ENCODE measurements at regions not wholly inside any gene's neighbourhood (a gene's known extent, or its start where the extent isn't known, plus 50 kb on each side); places are given as distances from the start of the nearest gene placed in this dataset.

DNA sequence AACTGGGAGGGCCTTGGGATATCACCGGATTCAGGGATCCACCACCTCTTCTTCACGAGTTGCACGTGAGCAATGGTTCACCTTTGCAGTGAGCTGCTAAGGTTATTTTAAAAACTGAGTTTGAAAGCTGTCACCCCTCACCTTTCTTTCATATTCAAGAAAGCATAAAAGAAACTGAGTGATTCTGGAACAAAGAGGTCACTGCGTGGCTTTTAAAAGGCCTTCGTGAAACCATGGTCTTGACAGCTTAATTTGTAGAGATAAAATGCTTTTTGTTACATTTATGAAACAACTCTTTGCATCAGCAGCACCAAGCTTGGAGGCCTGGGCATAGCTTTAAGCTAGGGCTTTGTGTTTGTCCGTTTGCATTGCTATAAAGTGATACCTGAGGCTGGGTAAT, 101.4 kb upstream of the NECTIN1 start:
- Histone ChIP-seq H3K36me3 (replicated peaks in 1 of 2; ENCODE audit: control insufficient read depth in 1 of 2, insufficient read depth in 2 of 2, low read length in 2 of 2) (no peaks in the 10 kb centered on the region), H2AFZ (ENCODE audit: low read length) (no peak overlapping the region), H3K4me3 (replicated peaks in 1 of 3; ENCODE audit: insufficient read depth in 1 of 3, low read depth in 2 of 3, low read length in 3 of 3) (no peak overlapping the region), H3K79me2 (ENCODE audit: insufficient read depth, low read length) (no peaks in the 10 kb centered on the region), H3K27ac (ENCODE audit: extremely low read length, insufficient read depth, low read length) (no peak overlapping the region), H4K20me1 (ENCODE audit: insufficient read depth, low read length) (no peaks in the 10 kb centered on the region), H3K4me2 (ENCODE audit: low read depth, low read length) (no peak overlapping the region), H3K4me1 (ENCODE audit: insufficient read depth, low read length) (peaks cover 6% of the 10 kb centered on the region; the same call in 1 of the 2 replicates), H3K9ac (ENCODE audit: insufficient read depth, low read depth, low read length) (no peak overlapping the region), H3K27me3 (ENCODE audit: control insufficient read depth in 1 of 2, insufficient read depth in 2 of 2, low read length in 2 of 2) (peaks cover 0 to 15% of the 10 kb centered on the region in 2 experiments; a peak in 3 of 5 replicates), H3K9me3 (ENCODE audit: low read length) (no peaks in the 10 kb centered on the region)
- DNase-seq (ENCODE audit: low spot score) (no peak), ATAC-seq (no peak), FAIRE-seq (no peak)
- BruUV-seq (replicated peaks) = no TSS peak
- TF ChIP-seq, protein P1, sequence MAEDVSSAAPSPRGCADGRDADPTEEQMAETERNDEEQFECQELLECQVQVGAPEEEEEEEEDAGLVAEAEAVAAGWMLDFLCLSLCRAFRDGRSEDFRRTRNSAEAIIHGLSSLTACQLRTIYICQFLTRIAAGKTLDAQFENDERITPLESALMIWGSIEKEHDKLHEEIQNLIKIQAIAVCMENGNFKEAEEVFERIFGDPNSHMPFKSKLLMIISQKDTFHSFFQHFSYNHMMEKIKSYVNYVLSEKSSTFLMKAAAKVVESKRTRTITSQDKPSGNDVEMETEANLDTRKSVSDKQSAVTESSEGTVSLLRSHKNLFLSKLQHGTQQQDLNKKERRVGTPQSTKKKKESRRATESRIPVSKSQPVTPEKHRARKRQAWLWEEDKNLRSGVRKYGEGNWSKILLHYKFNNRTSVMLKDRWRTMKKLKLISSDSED (CRISPR knock-in tag; IDR thresholded peaks at IDR 0.05) = no peak
- TF ChIP-seq ZNF75D (CRISPR knock-in tag; IDR thresholded peaks at IDR 0.05; ENCODE audit: borderline replicate concordance) (no peak), FOXK1 (CRISPR knock-in tag; IDR thresholded peaks at IDR 0.05; ENCODE audit: borderline replicate concordance, low read depth) (no peak), PCBP2 (optimal IDR thresholded peaks at IDR 0.05; ENCODE audit: low read depth, low read length, poor library complexity, severe bottlenecking) (no peak)
- TF ChIP-seq, protein P2, sequence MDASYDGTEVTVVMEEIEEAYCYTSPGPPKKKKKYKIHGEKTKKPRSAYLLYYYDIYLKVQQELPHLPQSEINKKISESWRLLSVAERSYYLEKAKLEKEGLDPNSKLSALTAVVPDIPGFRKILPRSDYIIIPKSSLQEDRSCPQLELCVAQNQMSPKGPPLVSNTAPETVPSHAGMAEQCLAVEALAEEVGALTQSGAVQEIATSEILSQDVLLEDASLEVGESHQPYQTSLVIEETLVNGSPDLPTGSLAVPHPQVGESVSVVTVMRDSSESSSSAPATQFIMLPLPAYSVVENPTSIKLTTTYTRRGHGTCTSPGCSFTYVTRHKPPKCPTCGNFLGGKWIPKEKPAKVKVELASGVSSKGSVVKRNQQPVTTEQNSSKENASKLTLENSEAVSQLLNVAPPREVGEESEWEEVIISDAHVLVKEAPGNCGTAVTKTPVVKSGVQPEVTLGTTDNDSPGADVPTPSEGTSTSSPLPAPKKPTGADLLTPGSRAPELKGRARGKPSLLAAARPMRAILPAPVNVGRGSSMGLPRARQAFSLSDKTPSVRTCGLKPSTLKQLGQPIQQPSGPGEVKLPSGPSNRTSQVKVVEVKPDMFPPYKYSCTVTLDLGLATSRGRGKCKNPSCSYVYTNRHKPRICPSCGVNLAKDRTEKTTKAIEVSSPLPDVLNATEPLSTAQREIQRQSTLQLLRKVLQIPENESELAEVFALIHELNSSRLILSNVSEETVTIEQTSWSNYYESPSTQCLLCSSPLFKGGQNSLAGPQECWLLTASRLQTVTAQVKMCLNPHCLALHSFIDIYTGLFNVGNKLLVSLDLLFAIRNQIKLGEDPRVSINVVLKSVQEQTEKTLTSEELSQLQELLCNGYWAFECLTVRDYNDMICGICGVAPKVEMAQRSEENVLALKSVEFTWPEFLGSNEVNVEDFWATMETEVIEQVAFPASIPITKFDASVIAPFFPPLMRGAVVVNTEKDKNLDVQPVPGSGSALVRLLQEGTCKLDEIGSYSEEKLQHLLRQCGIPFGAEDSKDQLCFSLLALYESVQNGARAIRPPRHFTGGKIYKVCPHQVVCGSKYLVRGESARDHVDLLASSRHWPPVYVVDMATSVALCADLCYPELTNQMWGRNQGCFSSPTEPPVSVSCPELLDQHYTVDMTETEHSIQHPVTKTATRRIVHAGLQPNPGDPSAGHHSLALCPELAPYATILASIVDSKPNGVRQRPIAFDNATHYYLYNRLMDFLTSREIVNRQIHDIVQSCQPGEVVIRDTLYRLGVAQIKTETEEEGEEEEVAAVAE (CRISPR knock-in tag; IDR thresholded peaks at IDR 0.05; ENCODE audit: borderline replicate concordance) = no peak
- ChIA-PET POLR2A (no interaction called here), CTCF (ENCODE audit: low intra/inter-chr PET ratio, low total read pairs) (no interaction called here)
- in situ Hi-C loops (cut with HindIII; ENCODE audit: extremely low pct_ligation_motif_present, low pct_unique_long_range_greater_than_20kb) (no loop called here), intact Hi-C loops (cut with micrococcal nuclease; ENCODE audit: unreplicated experiment) (no loop called here)
- 24% methylated on average over 6 of the region's 6 CpGs for WGBS (ENCODE audit: low lambda C conversion rate)

Data from HepG2 (cell line).